ENCODE measurements at regions not wholly inside any gene's neighbourhood (a gene's known extent, or its start where the extent isn't known, plus 50 kb on each side); places are given as distances from the start of the nearest gene placed in this dataset.

DNA sequence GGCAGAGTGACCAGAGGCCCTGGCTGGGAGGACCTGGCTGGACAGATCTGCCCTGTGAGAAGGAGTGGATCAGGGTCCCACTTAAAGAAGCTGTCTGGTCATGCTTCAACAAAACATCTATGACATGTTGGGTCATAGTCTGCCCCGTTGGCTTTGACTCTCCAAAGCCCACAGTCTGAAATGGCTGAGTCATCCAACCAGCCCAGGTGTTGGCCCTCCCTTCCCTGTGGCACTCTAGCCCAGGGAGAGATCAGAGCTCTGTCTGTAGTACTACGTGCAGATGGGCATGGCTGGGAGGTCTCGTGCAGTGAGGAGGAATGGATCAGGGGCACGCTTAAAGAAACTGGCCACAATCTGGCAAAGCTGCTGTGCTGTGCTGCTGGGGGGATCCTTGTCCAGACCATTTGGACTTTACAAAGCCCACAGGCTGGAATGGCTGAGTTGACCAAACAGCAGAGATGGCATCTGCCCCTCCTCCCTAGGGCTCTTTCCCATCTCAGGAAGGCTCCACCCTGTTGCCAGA is 206.1 kb downstream of the TUSC1 start:
- TF ChIP-seq, protein P1, sequence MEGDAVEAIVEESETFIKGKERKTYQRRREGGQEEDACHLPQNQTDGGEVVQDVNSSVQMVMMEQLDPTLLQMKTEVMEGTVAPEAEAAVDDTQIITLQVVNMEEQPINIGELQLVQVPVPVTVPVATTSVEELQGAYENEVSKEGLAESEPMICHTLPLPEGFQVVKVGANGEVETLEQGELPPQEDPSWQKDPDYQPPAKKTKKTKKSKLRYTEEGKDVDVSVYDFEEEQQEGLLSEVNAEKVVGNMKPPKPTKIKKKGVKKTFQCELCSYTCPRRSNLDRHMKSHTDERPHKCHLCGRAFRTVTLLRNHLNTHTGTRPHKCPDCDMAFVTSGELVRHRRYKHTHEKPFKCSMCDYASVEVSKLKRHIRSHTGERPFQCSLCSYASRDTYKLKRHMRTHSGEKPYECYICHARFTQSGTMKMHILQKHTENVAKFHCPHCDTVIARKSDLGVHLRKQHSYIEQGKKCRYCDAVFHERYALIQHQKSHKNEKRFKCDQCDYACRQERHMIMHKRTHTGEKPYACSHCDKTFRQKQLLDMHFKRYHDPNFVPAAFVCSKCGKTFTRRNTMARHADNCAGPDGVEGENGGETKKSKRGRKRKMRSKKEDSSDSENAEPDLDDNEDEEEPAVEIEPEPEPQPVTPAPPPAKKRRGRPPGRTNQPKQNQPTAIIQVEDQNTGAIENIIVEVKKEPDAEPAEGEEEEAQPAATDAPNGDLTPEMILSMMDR (conservative IDR thresholded peaks at IDR 0.05; ENCODE audit: low read depth, low read length), result no peak
- no peak for TF ChIP-seq EZH2phosphoT487 (IDR thresholded peaks at IDR 0.05; ENCODE audit: borderline replicate concordance, low read length)
- no peak for TF ChIP-seq EZH2 (IDR thresholded peaks at IDR 0.05; ENCODE audit: low read length, unreplicated experiment)

All from PC-3 (cell line).